Hepatocyte (in vitro differentiated cells): ENCODE measurements at regions not wholly inside any gene's neighbourhood (a gene's known extent, or its start where the extent isn't known, plus 50 kb on each side); places are given as distances from the start of the nearest gene placed in this dataset.

ENCODE experiments used
- EZH2 ChIP-seq: fragments of 200-600 bp; sonication (generic); IDR thresholded peaks from 2 replicates; pipeline ENCODE4 v1.6.1; 2016; ENCODE audit warnings: antibody characterized with exemption, mild to moderate bottlenecking, borderline replicate concordance
- EZH2phosphoT487 ChIP-seq: fragments of 200-600 bp; sonication (generic); IDR thresholded peaks from one replicate; pipeline ENCODE4 v1.6.1; 2018; ENCODE audit warnings: antibody characterized with exemption, mild to moderate bottlenecking, low read depth, moderate library complexity; ENCODE audit not compliant: unreplicated experiment, severe bottlenecking
- TF ChIP-seq, protein P1 (sequence below): fragments of 200-600 bp; sonication (generic); IDR thresholded peaks from 2 replicates; pipeline ENCODE4 v1.5.1; 2016; ENCODE audit warnings: antibody characterized with exemption, mild to moderate bottlenecking; ENCODE audit not compliant: poor library complexity

DNA sequence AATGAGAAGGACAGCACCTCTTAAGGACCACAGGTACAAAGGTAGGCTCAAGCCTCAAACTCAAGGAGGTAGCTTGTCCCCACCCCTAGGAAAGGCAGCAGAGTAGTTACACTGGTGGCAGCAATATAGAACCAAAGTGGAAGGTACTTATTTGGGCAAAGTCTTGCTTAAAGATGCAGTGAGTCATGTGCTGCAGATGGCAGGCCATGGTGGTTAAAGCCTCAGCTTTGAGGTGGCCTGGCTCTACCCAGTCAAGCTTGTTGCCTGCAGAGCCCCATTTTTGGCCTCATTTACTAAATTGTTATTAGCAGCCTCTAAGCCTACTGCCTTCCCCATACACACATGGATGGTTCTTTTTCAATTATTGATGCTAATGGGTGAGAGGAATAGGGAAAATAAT is 146.0 kb downstream of the ELOVL4 start:
- TF ChIP-seq, protein P1, sequence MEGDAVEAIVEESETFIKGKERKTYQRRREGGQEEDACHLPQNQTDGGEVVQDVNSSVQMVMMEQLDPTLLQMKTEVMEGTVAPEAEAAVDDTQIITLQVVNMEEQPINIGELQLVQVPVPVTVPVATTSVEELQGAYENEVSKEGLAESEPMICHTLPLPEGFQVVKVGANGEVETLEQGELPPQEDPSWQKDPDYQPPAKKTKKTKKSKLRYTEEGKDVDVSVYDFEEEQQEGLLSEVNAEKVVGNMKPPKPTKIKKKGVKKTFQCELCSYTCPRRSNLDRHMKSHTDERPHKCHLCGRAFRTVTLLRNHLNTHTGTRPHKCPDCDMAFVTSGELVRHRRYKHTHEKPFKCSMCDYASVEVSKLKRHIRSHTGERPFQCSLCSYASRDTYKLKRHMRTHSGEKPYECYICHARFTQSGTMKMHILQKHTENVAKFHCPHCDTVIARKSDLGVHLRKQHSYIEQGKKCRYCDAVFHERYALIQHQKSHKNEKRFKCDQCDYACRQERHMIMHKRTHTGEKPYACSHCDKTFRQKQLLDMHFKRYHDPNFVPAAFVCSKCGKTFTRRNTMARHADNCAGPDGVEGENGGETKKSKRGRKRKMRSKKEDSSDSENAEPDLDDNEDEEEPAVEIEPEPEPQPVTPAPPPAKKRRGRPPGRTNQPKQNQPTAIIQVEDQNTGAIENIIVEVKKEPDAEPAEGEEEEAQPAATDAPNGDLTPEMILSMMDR: no peak
- no peak for TF ChIP-seq EZH2
- TF ChIP-seq EZH2phosphoT487: no peak
